DND-41 (cell line): ENCODE measurements at regions not wholly inside any gene's neighbourhood (a gene's known extent, or its start where the extent isn't known, plus 50 kb on each side); places are given as distances from the start of the nearest gene placed in this dataset.

Experiments
- ATAC-seq: fragments of 200-7000 bp; cut with Tn5 transposase; 3 replicates; pipeline ENCODE4 v1.9.1; 2021; ENCODE audit warnings: low read depth; ENCODE audit not compliant: insufficient read depth
- DNase-seq: peaks from one replicate; pipeline ENCODE4 v3.0.0-alpha.2; 2020
- H2AFZ ChIP-seq: 2 replicates; pipeline ENCODE4 v1.6.0; 2012; ENCODE audit warnings: low read depth, low read length
- H3K27ac ChIP-seq: 2 replicates; pipeline ENCODE4 v1.5.1; 2012; ENCODE audit warnings: low read length, inconsistent platforms
- H3K27me3 ChIP-seq: fragments of 200-600 bp; sonication (generic); 2 replicates; pipeline ENCODE4 v1.6.0; 2012; ENCODE audit warnings: low read length, mild to moderate bottlenecking, inconsistent platforms; ENCODE audit not compliant: insufficient read depth, poor library complexity
- H3K36me3 ChIP-seq: 2 replicates; pipeline ENCODE4 v1.5.1; 2012; ENCODE audit warnings: low read length, inconsistent platforms; ENCODE audit not compliant: insufficient read depth
- H3K4me1 ChIP-seq: 2 replicates; pipeline ENCODE4 v1.5.1; 2012; ENCODE audit warnings: mild to moderate bottlenecking, low read length; ENCODE audit not compliant: insufficient read depth
- H3K4me2 ChIP-seq: 2 replicates; pipeline ENCODE4 v1.6.0; 2012; ENCODE audit warnings: mild to moderate bottlenecking, moderate library complexity, low read length, inconsistent platforms; ENCODE audit not compliant: insufficient read depth
- H3K4me3 ChIP-seq, 2 experiments: fragments of 200-600 bp in 1 of 2; shearing (Covaris generic) in 1 of 2; 2 replicates each; pipeline ENCODE4 v1.5.1; 2012 to 2016; ENCODE audit warnings: inconsistent platforms in 2 of 2, low read length in 2 of 2, mild to moderate bottlenecking in 2 of 2, low read depth in 1 of 2, moderate library complexity in 1 of 2
- H3K79me2 ChIP-seq: 2 replicates; pipeline ENCODE4 v1.6.0; 2012; ENCODE audit warnings: low read length, inconsistent platforms; ENCODE audit not compliant: insufficient read depth
- H3K9ac ChIP-seq: 2 replicates; pipeline ENCODE4 v1.6.0; 2012; ENCODE audit warnings: low read depth, mild to moderate bottlenecking, inconsistent platforms, low read length, moderate library complexity
- H3K9me3 ChIP-seq: 2 replicates; pipeline ENCODE4 v1.5.1; 2012; ENCODE audit warnings: low read length, moderate library complexity, mild to moderate bottlenecking, inconsistent platforms; ENCODE audit not compliant: insufficient read depth, severe bottlenecking
- H4K20me1 ChIP-seq: 2 replicates; pipeline ENCODE4 v1.6.0; 2012; ENCODE audit warnings: low read length; ENCODE audit not compliant: insufficient read depth
- EZH2 ChIP-seq: IDR thresholded peaks from 3 replicates; pipeline ENCODE4 v1.6.1; 2012; ENCODE audit warnings: borderline replicate concordance, low read depth, mild to moderate bottlenecking, moderate library complexity, low read length, inconsistent platforms; ENCODE audit not compliant: severe bottlenecking
- TF ChIP-seq, protein P1 (sequence below): IDR thresholded peaks from 2 replicates; pipeline ENCODE4 v1.5.1; 2012; ENCODE audit warnings: borderline replicate concordance, low read length, moderate library complexity, mild to moderate bottlenecking; ENCODE audit not compliant: poor library complexity, severe bottlenecking; ENCODE audit errors: extremely low read depth

DNA sequence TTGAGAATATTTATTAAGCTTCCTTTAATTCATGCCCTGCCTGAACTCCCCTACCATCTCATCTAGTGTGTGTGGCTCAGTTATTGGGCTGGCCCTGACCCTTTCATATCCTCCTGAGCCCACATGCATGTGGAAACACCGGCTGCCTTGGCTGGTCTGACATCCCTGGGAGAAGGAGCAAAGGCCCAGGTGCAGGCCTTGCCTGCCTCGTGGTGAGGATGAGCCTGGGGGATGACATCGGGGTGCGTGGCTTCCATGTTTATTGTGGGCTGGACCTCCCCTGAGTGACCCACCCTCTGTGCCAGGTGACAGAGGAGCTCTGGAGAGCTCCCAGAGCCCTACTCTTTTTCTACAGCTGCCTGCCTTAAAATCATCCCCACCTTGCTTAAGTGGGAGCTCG lies 69.1 kb downstream of the FOXA2 start:
- no peaks in the 10 kb centered on the region for H3K9me3 ChIP-seq
- ATAC-seq (no peak), DNase-seq (no peak)
- H2AFZ ChIP-seq: no peak overlapping the region
- TF ChIP-seq EZH2: no peak
- TF ChIP-seq, protein P1, sequence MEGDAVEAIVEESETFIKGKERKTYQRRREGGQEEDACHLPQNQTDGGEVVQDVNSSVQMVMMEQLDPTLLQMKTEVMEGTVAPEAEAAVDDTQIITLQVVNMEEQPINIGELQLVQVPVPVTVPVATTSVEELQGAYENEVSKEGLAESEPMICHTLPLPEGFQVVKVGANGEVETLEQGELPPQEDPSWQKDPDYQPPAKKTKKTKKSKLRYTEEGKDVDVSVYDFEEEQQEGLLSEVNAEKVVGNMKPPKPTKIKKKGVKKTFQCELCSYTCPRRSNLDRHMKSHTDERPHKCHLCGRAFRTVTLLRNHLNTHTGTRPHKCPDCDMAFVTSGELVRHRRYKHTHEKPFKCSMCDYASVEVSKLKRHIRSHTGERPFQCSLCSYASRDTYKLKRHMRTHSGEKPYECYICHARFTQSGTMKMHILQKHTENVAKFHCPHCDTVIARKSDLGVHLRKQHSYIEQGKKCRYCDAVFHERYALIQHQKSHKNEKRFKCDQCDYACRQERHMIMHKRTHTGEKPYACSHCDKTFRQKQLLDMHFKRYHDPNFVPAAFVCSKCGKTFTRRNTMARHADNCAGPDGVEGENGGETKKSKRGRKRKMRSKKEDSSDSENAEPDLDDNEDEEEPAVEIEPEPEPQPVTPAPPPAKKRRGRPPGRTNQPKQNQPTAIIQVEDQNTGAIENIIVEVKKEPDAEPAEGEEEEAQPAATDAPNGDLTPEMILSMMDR: no peak
- H3K36me3 ChIP-seq: no peaks in the 10 kb centered on the region
- H3K79me2 ChIP-seq: no peaks in the 10 kb centered on the region
- no peak overlapping the region for H3K4me3 ChIP-seq
- peaks cover 22% of the 10 kb centered on the region for H3K27me3 ChIP-seq
- H4K20me1 ChIP-seq: no peaks in the 10 kb centered on the region
- no peak overlapping the region for H3K9ac ChIP-seq
- no peaks in the 10 kb centered on the region for H3K4me1 ChIP-seq
- H3K4me2 ChIP-seq: no peak overlapping the region
- H3K27ac ChIP-seq: no peak overlapping the region

DNA sequence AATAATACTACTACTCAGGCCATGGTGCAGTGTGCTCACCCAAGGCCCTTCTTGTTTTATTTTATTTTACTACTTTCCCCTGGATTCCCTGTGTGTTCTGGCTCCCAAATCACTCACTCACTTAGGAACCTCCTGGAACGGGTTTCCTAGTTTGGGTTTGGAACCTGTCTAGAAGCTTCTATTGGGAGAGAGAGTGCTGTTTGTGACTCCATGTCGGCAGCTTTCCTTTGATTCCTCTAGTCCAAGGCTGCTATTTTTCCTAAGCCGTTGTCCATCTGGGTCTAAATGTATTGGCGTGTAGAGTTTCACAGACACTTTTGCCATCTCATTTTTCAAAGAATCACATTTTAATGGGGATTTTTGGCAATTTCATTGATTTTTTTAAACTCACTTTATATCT lies 70.8 kb downstream of the FOXA2 start:
- no peaks in the 10 kb centered on the region for H3K4me1 ChIP-seq
- no peak overlapping the region for H2AFZ ChIP-seq
- no peaks in the 10 kb centered on the region for H3K36me3 ChIP-seq
- H3K4me3 ChIP-seq: no peak overlapping the region
- H3K9me3 ChIP-seq: no peaks in the 10 kb centered on the region
- H3K79me2 ChIP-seq: no peaks in the 10 kb centered on the region
- no peak for DNase-seq
- H4K20me1 ChIP-seq: no peaks in the 10 kb centered on the region
- no peak overlapping the region for H3K9ac ChIP-seq
- H3K4me2 ChIP-seq: no peak overlapping the region
- TF ChIP-seq, protein P1: no peak
- no peak for TF ChIP-seq EZH2
- no peak for ATAC-seq
- no peak overlapping the region for H3K27ac ChIP-seq
- peaks cover 31% of the 10 kb centered on the region for H3K27me3 ChIP-seq

DNA sequence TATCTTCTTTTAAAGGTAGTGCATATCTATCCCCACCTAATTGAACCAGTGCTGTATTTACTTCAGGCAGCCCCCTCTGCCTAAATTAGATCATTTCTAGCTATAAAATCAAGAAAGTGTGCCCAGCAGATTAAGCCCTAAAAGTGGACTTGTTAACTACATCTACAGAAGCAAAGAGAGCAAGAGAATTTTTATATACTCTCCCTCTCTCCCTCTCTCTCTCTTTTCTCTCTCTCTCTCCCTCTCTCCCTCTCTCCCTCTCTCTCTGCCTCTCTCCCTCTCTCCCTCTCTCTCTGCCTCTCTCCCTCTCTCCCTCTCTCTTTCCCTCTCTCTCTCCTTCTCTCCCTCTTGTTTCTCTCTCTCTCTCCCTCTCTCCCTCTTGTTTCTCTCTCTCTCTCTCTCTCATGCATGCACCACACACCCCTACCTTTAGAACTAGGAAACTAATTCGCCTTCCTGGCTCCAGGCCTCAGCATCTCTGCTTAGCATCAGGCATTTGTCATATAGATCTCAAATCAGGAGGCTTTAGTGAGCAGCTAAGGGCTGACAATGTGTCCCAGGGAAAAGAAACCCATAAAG lies 71.4 kb downstream of the FOXA2 start:
- no peak for TF ChIP-seq EZH2
- TF ChIP-seq, protein P1: no peak
- no peak overlapping the region for H3K4me3 ChIP-seq
- no peak overlapping the region for H3K4me2 ChIP-seq
- no peaks in the 10 kb centered on the region for H3K4me1 ChIP-seq
- no peaks in the 10 kb centered on the region for H3K9me3 ChIP-seq
- DNase-seq (no peak), ATAC-seq (no peak)
- H4K20me1 ChIP-seq: no peaks in the 10 kb centered on the region
- H3K27ac ChIP-seq: no peak overlapping the region
- H3K27me3 ChIP-seq: peaks cover 27% of the 10 kb centered on the region
- no peak overlapping the region for H2AFZ ChIP-seq
- no peaks in the 10 kb centered on the region for H3K36me3 ChIP-seq
- no peak overlapping the region for H3K9ac ChIP-seq
- H3K79me2 ChIP-seq: no peaks in the 10 kb centered on the region
